HG03520 (cell line): ENCODE measurements at regions not wholly inside any gene's neighbourhood (a gene's known extent, or its start where the extent isn't known, plus 50 kb on each side); places are given as distances from the start of the nearest gene placed in this dataset.

Source experiments
- ATAC-seq: cut with Tn5 transposase; IDR thresholded peaks from one replicate; pipeline ENCODE4 v1.9.1; 2021; ENCODE audit warnings: mild to moderate bottlenecking, moderate library complexity; ENCODE audit not compliant: unreplicated experiment

DNA sequence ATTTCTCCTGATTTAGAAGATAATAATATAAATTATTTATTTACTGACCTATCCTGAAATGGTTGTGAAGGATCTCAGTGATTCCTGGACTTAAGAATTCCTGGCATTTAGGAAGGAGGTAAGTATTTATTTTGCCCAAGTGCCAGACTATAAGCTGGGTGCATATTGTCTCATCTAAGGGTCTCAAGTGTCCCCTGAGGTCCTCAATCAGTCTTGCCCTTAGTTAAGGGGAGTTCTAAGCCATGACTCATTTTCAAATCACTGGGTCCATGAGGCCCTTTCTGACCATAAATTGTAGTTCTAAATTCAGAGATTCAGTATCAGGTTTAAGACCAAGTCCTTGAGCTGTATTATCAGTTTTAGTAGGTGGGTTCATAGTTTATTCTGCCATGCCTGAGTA, 251.6 kb upstream of the MEOX2 start:
- ATAC-seq, result no peak

DNA sequence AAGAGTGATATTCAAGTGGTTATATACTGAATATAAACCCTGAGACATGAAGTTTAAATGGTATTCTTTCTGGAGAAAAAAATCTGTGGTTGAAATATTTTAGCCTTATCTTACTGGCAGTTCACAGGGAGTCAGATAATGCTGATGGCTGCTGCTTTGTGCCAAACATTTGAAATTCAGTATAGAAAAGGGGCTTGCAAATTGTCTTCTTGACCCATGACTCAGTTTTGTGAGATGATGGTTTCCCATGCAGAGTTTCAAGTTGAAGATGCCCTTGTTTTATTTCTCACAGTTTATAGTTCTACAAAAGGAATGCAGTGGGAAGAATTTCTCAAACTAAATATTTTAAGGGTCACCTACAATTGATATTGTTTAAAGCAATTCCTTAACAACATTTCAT, 251.1 kb upstream of the MEOX2 start:
- no peak for ATAC-seq

DNA sequence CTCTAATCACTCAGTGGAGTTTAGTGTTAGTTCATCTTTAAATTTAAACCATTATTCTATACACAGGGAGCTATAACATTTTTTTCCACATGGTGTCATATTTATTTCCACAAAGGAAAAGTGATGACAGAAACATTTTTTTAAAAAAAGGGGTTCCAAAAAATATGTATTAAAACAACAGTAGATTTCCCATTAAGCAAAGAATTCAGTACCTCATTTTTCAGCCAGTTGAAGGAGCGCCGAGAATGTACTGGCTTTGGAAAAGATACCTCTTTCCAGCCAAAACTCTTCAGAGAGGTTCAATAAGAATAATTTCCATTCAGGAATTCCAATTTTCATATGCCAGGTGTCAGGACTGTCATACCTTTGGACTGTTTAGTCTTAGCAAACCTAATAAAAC, 250.5 kb upstream of the MEOX2 start:
- no peak for ATAC-seq

DNA sequence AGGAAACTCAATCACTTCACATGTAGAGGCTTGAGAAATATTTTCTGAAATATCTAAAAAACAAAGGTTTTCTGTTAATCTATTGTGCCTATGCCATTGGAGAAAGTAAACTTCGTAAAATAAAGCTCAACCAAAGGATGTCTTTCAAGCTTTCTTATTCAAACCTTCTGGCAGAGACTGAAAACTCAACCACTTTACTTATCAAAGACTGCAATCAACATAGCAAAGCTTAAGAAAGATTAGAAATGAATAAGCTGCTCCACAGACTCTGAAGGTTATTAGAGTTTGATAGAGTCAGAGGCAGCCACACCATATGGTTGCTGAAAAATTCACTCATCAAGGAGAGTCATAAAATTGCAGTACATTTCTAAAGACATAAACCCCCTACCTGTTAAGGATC, 245.8 kb upstream of the MEOX2 start:
- ATAC-seq, result no peak

- ATAC-seq, result no peak
Observed at GRCh38 chr7:15929411-15929810, 242.9 kb upstream of the MEOX2 start.

- no peak for ATAC-seq
Observed at GRCh38 chr7:15925608-15926007, 239.1 kb upstream of the MEOX2 start.

- no peak for ATAC-seq
Observed at GRCh38 chr7:15924910-15925309, 238.4 kb upstream of the MEOX2 start.

DNA sequence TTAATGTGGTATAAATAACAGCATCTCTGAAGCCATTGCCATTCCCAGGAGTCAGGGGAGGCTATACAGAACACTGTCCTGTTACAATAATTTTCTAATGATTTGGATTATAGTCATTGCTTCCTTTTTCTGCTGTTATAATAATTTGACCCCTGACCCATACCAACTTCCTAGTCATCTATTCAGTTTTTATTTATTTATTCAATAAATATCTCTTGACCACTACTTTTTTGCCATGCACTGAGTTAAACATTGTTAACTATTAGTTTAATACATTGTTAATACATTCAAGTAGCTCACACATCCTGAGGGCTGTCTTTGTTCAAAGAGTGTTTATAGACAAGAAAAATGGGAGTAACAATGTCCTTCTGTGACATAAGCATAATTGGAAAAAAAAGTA, 235.5 kb upstream of the MEOX2 start:
- ATAC-seq, result no peak

DNA sequence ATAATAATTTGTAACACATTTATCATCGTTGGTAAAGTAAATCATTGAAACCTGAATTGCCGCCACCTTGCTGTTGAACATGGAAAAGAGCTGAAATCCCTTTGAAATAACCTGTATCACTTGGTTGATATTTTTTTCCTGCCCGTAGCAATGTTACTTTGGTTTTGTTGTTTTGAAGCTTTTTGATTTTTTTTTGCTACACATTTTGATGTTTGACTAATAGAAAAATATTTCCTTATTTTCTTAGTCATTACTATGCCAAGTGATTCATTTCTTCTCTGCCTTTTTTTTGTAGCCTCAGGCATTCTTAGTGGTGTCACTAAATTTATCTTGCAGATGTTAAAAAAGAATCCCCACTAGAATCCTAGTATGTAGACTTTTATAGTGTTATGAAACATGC, 235.1 kb upstream of the MEOX2 start:
- ATAC-seq, result no peak

DNA sequence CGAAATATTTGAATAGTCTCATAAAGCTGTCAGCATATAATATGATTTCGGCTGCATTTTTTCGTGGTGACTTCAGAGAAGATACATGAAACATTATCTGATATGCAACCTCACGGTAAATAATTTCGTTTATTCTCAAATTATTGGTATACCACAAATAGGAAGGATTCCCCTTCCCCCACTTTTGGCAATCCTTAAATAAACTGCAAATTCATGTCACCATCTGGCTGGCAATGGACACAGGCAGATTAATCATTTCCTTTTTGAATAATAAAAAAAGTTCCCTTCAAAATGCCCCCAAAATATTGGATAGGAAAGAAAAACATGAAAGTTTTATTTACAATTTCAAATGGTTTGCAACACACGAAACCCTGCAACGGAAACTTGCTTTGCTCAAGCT, 234.5 kb upstream of the MEOX2 start:
- no peak for ATAC-seq

DNA sequence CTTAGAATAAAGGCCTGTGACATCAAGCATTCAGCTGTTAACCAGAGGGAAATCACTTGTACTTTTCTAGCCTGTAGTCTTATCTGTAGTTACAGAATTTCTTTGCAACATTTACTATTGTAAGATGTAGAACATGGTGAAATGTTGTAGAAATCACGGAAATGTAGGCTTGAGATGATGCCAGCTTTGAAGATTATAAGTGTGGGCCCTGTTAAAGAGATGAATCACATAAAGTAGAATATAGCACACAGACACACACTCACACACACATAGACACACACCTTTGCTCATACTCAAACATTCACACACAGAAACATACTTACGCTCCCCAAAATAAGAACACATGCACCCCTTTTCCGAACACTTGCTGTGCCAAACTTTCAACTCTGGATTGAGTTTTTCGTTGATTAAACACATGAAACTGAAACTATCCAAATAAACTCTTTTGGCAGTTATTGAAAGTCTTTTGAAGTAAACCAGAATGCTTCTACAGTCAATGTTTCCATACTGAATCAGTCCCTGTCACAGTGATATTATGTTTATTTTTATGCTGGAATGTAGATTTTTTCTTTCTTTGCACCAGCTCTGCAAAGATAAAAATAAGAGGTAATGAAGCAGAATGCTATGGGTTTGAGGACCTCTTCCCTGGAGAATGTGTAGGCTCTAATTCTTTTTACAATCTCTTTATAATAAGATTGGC, 230.3 kb upstream of the MEOX2 start:
- ATAC-seq, result no peak

- ATAC-seq, result no peak
Observed at GRCh38 chr7:15915686-15916293, 229.3 kb upstream of the MEOX2 start.

DNA sequence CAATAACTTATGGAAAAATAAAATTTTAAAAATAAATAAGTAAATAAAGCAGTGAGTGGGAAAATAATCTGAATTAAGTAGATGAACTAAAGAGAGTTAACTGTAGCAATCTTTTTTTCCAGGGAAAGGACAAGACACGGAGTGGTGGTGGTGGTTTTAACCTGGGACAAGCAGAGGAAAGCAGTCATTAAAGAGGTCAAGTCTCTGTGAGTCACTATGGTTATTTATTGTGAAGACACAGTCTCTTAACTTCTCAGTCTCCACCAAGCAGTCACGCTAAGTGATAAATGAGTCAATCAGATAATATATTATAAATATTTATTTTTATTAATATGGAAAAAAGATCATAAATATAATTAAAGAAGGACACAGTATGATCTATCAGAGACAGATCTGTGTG, 228.1 kb upstream of the MEOX2 start:
- ATAC-seq, result no peak

DNA sequence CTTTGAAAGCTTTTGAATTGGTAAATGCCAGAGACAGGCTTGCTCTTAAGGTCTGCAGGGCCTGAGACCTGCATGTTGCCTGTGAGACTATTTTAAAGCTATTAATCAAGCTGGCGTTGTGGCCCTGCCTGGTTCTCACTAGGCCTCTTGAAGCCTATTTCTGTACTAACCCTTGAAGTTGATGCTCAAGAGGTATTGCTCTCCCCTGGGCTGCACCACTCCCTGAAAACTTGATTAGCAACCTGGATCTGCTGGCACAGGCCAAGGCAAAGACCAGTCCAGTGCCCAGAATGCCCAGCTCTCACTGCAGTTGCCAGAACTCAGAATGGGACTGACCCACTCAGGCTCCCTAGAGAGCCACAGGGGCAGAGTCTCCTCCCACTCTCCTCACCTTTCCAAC, 220.0 kb upstream of the MEOX2 start:
- ATAC-seq, result no peak

DNA sequence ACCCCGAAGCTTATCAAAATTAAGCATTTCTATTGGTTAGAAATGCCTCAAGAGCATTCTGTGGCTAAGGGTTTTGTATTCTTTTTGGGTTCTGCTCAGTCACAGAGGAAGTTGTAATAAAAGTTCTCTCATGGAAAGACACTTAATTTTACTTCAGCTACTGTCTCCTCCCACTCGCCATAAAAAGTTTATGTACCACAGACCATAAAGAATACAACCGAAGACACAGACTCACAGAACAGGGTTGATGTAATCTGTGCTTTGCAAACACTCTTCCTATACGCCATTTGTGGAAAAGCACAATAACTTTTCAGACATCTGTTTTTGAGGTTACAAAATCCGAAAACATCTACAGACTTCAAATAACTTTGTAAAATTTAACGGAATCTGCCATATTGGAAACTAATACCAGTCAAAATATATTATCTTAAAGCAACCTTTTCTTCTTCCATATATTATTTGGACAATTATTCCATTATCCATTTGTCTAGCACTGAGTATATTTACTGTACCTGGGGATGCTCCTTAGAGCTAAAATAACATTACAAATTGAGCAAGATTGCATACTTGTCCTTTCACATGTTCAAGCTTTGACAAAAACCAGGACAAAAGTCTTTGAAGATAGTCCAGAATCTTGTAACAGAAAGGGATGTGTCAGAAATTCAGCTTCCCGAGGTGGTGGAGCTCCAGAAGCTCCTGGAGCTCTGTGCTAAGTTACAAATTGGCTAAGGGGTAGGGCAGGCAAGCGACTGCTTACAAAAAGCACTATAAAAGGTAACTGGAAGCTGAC, 219.0 kb upstream of the MEOX2 start:
- ATAC-seq, result no peak

DNA sequence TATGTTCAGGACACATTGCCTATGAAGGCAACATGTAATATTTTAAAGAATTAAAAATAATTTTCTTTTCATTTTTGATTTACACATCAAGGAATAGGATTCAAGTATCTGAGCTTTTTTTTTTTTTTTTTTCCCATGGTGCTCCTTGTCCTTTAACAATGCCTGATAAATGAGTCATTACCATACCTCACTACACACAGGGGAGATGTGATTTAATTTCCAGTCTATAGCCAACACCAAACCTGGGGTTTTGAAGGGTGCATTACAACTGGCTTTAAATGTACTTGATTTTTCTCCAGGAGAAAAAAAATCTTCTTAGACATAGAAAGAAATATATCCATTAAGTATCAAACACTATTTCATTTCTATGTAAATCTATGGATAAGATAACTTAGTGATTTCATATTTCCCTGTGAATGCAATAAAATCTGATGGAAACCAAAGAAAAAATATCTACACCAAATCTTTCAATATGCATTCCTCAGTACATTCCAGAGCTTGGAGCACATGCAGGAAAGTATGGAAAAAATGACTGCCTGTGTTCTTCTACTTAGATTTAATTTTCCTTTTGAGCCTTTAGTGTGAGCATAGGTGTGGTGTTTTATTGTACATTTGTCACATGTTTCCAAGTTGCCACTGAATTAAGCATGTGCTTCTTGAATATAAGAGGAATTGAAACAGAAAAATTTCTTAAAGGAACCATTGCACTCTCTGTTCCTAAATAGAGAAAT, 204.8 kb upstream of the MEOX2 start:
- no peak for ATAC-seq

DNA sequence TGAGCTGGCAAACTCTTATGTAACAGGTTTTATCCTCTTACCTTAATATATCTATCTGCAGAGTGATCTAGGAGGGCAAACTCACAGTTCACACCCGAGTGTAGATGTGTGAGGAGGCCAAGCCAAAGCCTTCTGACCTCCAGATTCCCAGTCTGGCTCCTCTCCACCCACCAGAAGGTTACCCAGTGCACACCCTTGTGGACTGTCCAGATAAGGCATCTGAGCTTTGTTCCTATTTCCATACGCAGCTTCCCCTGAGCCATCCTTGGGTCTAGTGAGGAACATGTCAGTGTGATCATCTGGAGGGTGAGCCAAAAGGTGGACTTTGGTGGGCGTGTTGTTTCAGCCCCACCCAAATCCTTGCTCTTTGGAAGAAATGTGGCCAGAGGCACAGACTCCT, 203.0 kb upstream of the MEOX2 start:
- no peak for ATAC-seq

DNA sequence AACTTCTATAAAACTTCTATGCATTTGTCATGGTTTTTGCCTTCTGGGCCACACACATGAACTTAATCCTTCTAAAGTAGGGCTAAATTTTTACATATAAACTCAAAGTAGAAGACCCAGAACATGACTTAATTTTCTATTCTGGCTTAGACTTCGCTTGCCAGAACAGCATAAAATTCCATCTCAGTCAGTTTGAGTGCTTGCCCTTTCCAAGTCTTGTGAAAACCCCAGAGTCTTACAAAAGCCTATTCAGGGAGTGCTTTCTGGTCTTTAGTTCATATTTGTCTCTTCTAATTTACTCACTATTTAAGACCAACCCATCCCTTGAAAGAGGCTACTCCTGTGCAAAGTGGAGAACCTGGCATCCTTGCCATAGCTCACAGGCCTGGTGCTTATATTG, 201.6 kb upstream of the MEOX2 start:
- ATAC-seq, result no peak

DNA sequence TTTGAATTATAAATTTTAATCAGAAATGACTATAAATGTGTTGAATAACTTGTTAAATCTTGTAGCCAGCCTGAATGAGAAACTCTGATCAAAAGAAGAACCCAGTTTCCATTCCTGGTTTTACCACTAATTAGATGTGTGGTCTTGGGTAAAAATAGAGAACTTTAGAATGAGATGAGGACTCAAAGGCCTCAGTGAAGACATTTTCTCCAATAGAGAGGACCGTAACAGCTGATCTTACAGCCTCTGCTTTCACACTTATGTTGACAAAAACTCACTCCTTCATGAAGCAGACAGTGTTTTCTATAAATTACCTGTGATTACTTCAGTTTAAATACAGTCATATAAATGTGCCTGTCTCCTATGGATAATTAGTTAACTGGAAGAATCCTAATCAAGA, 200.1 kb upstream of the MEOX2 start:
- ATAC-seq, result no peak

- no peak for ATAC-seq
Observed at GRCh38 chr7:15885678-15886077, 199.2 kb upstream of the MEOX2 start.

GRCh38 chr7:15874774-15875173, 188.3 kb upstream of the MEOX2 start:
- ATAC-seq, result no peak

DNA sequence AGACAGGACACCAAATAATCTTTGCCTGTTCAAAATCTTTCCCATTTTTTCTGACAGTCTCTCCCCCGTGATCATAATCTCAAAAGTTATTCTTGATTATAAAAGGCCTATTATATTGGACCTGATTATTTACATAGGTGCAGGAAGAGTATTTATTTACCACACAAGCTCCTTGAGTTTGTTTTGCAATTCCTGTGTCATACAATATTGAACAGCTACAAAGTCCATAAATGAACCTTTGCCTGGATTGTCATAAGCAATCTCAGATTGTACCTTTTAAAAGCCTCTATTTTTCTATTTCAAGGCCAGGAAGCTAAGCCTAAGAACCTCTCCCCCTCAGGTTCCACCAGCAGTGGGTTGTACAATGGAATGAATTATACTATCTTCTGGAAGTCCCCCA, 183.9 kb upstream of the MEOX2 start:
- no peak for ATAC-seq
